ENCODE measurements at regions not wholly inside any gene's neighbourhood (a gene's known extent, or its start where the extent isn't known, plus 50 kb on each side); places are given as distances from the start of the nearest gene placed in this dataset.

GRCh38 chr1:47507881-47508701 lies 70.2 kb downstream of the FOXD2 start:
- Histone ChIP-seq H3K4me1 (ENCODE audit: low read depth, poor library complexity, severe bottlenecking) (no peaks in the 10 kb centered on the region), H3K36me3 (ENCODE audit: insufficient read depth) (no peaks in the 10 kb centered on the region), H3K27me3 (ENCODE audit: insufficient read depth, low read depth) (no peaks in the 10 kb centered on the region), H3K79me2 (ENCODE audit: insufficient read depth, low read depth) (no peaks in the 10 kb centered on the region), H4K20me1 (ENCODE audit: insufficient read depth) (no peaks in the 10 kb centered on the region), H3K27ac (no peak overlapping the region), H3K9ac (no peak overlapping the region), H3K4me3 (IDR thresholded peaks at IDR 0.05; ENCODE audit: insufficient read depth, low read depth, low read length) (no peak overlapping the region), H2AFZ (ENCODE audit: low read depth) (no peak overlapping the region; the same call in 1 of the 2 replicates), H3K4me2 (no peak overlapping the region)
- TF ChIP-seq, protein P1, sequence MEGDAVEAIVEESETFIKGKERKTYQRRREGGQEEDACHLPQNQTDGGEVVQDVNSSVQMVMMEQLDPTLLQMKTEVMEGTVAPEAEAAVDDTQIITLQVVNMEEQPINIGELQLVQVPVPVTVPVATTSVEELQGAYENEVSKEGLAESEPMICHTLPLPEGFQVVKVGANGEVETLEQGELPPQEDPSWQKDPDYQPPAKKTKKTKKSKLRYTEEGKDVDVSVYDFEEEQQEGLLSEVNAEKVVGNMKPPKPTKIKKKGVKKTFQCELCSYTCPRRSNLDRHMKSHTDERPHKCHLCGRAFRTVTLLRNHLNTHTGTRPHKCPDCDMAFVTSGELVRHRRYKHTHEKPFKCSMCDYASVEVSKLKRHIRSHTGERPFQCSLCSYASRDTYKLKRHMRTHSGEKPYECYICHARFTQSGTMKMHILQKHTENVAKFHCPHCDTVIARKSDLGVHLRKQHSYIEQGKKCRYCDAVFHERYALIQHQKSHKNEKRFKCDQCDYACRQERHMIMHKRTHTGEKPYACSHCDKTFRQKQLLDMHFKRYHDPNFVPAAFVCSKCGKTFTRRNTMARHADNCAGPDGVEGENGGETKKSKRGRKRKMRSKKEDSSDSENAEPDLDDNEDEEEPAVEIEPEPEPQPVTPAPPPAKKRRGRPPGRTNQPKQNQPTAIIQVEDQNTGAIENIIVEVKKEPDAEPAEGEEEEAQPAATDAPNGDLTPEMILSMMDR (conservative IDR thresholded peaks at IDR 0.05; ENCODE audit: low read depth, low read length): no peak

DNA sequence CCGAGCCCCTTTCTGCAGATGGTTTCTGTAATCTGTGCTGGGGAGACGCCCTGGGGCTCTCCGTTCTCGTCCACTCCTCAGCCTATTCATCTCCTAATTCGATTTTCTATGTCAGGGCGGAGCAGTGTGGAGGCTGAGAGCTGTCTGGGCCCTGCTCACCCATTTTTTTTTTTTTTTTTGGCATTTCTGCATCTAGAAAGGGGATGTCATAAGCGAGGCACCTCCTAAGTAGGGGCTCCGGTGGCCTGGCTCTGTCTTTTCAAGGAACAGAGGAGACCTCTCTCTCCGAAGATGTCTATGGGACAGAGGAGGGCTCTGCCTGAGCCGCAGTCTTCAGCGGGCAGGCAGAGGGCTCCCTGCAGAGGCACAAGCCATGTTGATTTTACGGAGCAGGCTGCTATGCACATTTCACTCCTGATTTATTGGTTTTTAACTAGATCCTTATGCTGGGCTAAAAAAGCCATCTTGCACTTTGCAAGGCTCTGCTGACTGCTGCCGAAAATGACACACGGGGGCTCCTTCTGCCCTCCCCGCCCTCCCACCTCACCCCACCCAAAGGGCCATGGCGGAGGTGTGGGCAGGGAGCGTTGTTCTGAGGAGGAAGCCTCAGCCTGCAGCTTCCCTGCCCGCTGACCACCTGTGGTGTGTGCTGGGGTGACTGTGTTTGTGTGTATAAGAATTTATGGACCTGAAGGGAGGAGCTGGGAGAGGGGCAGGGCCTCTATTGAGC lies 71.0 kb downstream of the FOXD2 start:
- no peak overlapping the region for H2AFZ ChIP-seq (ENCODE audit: low read depth)
- H3K4me1 ChIP-seq (ENCODE audit: low read depth, poor library complexity, severe bottlenecking): no peaks in the 10 kb centered on the region
- TF ChIP-seq, protein P1 (conservative IDR thresholded peaks at IDR 0.05; ENCODE audit: low read depth, low read length): no peak
- H4K20me1 ChIP-seq (ENCODE audit: insufficient read depth): no peaks in the 10 kb centered on the region
- no peak overlapping the region for H3K4me3 ChIP-seq (IDR thresholded peaks at IDR 0.05; ENCODE audit: insufficient read depth, low read depth, low read length)
- H3K79me2 ChIP-seq (ENCODE audit: insufficient read depth, low read depth): no peaks in the 10 kb centered on the region
- H3K36me3 ChIP-seq (ENCODE audit: insufficient read depth): no peaks in the 10 kb centered on the region
- H3K4me2 ChIP-seq: no peak overlapping the region
- H3K27me3 ChIP-seq (ENCODE audit: insufficient read depth, low read depth): no peaks in the 10 kb centered on the region
- no peak overlapping the region for H3K27ac ChIP-seq
- no peak overlapping the region for H3K9ac ChIP-seq

DNA sequence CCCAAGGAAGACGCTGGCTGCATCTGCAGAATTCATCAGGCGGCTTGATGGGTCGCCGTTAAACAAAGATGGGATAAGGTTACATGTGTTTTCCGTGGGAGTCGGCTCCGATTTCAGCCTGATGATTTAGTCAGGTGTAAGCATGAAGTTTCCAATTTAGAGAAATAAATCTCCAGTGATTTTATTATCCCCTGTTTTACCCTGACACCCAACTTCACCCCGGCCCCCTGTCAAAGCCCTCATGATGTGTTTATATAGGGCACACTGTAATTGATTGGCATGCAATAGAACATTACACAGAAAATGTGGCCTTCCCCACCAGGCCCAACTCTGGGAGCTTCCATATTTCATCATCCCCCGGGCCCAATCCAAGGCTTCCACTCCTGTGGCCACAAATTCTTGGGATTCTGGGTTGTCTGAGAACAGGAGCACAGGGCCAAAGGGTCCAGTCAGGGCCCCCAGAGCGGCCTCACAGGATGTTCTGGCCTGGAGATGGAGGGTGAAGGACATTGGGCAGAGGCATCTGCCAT lies 72.5 kb downstream of the FOXD2 start:
- Histone ChIP-seq H3K36me3 (ENCODE audit: insufficient read depth) (no peaks in the 10 kb centered on the region), H3K4me1 (ENCODE audit: low read depth, poor library complexity, severe bottlenecking) (no peaks in the 10 kb centered on the region), H3K4me2 (no peak overlapping the region), H3K27me3 (ENCODE audit: insufficient read depth, low read depth) (no peaks in the 10 kb centered on the region), H4K20me1 (ENCODE audit: insufficient read depth) (no peaks in the 10 kb centered on the region), H3K79me2 (ENCODE audit: insufficient read depth, low read depth) (no peaks in the 10 kb centered on the region), H3K27ac (no peak overlapping the region), H3K4me3 (IDR thresholded peaks at IDR 0.05; ENCODE audit: insufficient read depth, low read depth, low read length) (no peak overlapping the region), H2AFZ (ENCODE audit: low read depth) (no peak overlapping the region), H3K9ac (no peak overlapping the region)
- TF ChIP-seq, protein P1 (conservative IDR thresholded peaks at IDR 0.05; ENCODE audit: low read depth, low read length): no peak

DNA sequence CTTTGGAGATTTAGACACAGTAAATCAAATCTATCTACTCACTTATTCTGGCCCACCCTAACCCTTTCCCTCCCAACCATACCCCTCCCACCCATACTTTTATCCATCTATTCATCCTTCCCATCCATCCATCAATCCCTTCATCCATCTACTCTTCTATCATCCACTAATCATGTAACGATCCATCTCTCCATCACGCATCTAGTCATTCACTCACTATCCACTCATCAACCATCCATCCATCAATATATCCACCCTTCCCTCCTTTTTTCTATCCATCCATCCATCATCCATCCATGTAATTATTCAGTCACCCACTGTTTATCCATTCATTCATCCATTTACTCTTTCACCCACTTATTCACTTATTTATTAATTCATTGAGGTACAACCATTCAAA lies 74.0 kb downstream of the FOXD2 start:
- no peaks in the 10 kb centered on the region for H3K27me3 ChIP-seq (ENCODE audit: insufficient read depth, low read depth)
- no peaks in the 10 kb centered on the region for H4K20me1 ChIP-seq (ENCODE audit: insufficient read depth)
- H3K27ac ChIP-seq: no peak overlapping the region
- H3K79me2 ChIP-seq (ENCODE audit: insufficient read depth, low read depth): no peaks in the 10 kb centered on the region
- no peak overlapping the region for H3K4me3 ChIP-seq (IDR thresholded peaks at IDR 0.05; ENCODE audit: insufficient read depth, low read depth, low read length)
- H3K9ac ChIP-seq: no peak overlapping the region
- H3K4me2 ChIP-seq: no peak overlapping the region
- no peaks in the 10 kb centered on the region for H3K4me1 ChIP-seq (ENCODE audit: low read depth, poor library complexity, severe bottlenecking)
- H3K36me3 ChIP-seq (ENCODE audit: insufficient read depth): no peaks in the 10 kb centered on the region
- TF ChIP-seq, protein P1 (conservative IDR thresholded peaks at IDR 0.05; ENCODE audit: low read depth, low read length): no peak
- no peak overlapping the region for H2AFZ ChIP-seq (ENCODE audit: low read depth)
